Esophagus muscularis mucosa (tissue), 3 donors: ENCODE measurements at regions not wholly inside any gene's neighbourhood (a gene's known extent, or its start where the extent isn't known, plus 50 kb on each side); places are given as distances from the start of the nearest gene placed in this dataset.

ENCODE experiments used
- POLR2A ChIP-seq: fragments of 450-650 bp; IDR thresholded peaks from one replicate; pipeline ENCODE4 v1.6.1; 2017; ENCODE audit warnings: antibody characterized with exemption, moderate library complexity, mild to moderate bottlenecking, low read depth
- TF ChIP-seq, protein P1 (sequence below), 3 experiments: fragments of 200-600 bp in 2 of 3; fragments of 450-650 bp in 1 of 3; sonication (generic) in 2 of 3; IDR thresholded peaks; one replicate each; pipeline ENCODE4 v1.5.1; 2017 to 2019; ENCODE audit warnings: antibody characterized with exemption in 3 of 3, mild to moderate bottlenecking in 2 of 3, moderate library complexity in 1 of 3

GRCh38 chr10:78868861-78869260, 199.9 kb upstream of the ZMIZ1 start:
- TF ChIP-seq, protein P1, sequence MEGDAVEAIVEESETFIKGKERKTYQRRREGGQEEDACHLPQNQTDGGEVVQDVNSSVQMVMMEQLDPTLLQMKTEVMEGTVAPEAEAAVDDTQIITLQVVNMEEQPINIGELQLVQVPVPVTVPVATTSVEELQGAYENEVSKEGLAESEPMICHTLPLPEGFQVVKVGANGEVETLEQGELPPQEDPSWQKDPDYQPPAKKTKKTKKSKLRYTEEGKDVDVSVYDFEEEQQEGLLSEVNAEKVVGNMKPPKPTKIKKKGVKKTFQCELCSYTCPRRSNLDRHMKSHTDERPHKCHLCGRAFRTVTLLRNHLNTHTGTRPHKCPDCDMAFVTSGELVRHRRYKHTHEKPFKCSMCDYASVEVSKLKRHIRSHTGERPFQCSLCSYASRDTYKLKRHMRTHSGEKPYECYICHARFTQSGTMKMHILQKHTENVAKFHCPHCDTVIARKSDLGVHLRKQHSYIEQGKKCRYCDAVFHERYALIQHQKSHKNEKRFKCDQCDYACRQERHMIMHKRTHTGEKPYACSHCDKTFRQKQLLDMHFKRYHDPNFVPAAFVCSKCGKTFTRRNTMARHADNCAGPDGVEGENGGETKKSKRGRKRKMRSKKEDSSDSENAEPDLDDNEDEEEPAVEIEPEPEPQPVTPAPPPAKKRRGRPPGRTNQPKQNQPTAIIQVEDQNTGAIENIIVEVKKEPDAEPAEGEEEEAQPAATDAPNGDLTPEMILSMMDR (IDR thresholded peaks at IDR 0.05): no peak
- TF ChIP-seq POLR2A: no peak
